HT-29 (cell line): ENCODE measurements at regions not wholly inside any gene's neighbourhood (a gene's known extent, or its start where the extent isn't known, plus 50 kb on each side); places are given as distances from the start of the nearest gene placed in this dataset.
"Not testable (repeated sequence)": the region's sequence is repeated elsewhere in the genome, so short reads cannot be mapped to it uniquely, and the experiment has no call there.

ENCODE experiments used
- DNase-seq: peaks from one replicate; pipeline ENCODE4 v3.0.0-alpha.2; 2015; ENCODE audit warnings: low spot score

GRCh38 chr17:13442361-13442760 lies 159.4 kb downstream of the HS3ST3A1 start:
- no peak for DNase-seq

GRCh38 chr17:13441873-13442272 lies 159.9 kb downstream of the HS3ST3A1 start:
- DNase-seq = no peak

GRCh38 chr17:13437966-13438779 lies 163.6 kb downstream of the HS3ST3A1 start:
- DNase-seq = no peak

GRCh38 chr17:13435230-13435629 lies 166.5 kb downstream of the HS3ST3A1 start:
- DNase-seq = no peak

GRCh38 chr17:13429201-13429600 lies 172.5 kb downstream of the HS3ST3A1 start:
- DNase-seq = no peak

GRCh38 chr17:13428611-13429042 lies 173.1 kb downstream of the HS3ST3A1 start:
- DNase-seq = no peak

GRCh38 chr17:13426991-13427390 lies 174.7 kb downstream of the HS3ST3A1 start:
- no peak for DNase-seq

GRCh38 chr17:13425390-13425789 lies 176.3 kb downstream of the HS3ST3A1 start:
- DNase-seq = no peak

GRCh38 chr17:13421581-13422130 lies 180.1 kb downstream of the HS3ST3A1 start:
- DNase-seq = no peak

- DNase-seq = peak; percentile 11
These were observed 180.9 kb downstream of the HS3ST3A1 start for GRCh38 chr17:13420878-13421277.

GRCh38 chr17:13420418-13420826 lies 181.3 kb downstream of the HS3ST3A1 start:
- DNase-seq = no peak

- no peak for DNase-seq
These were observed 182.1 kb downstream of the HS3ST3A1 start for GRCh38 chr17:13419676-13420075.

- DNase-seq = no peak
These were observed 182.8 kb downstream of the HS3ST3A1 start for GRCh38 chr17:13418891-13419290.

GRCh38 chr17:13417381-13417950 lies 184.3 kb downstream of the HS3ST3A1 start:
- DNase-seq = no peak

- no peak for DNase-seq
These were observed 184.9 kb downstream of the HS3ST3A1 start for GRCh38 chr17:13416748-13417363.

- DNase-seq = no peak
These were observed 185.8 kb downstream of the HS3ST3A1 start for GRCh38 chr17:13415871-13416416.

- DNase-seq = not testable (repeated sequence)
These were observed 186.5 kb downstream of the HS3ST3A1 start for GRCh38 chr17:13415200-13415599.

- no peak for DNase-seq
These were observed 188.7 kb downstream of the HS3ST3A1 start for GRCh38 chr17:13413001-13413400.

GRCh38 chr17:13410874-13411273 lies 190.9 kb downstream of the HS3ST3A1 start:
- no peak for DNase-seq

- no peak for DNase-seq
These were observed 191.5 kb downstream of the HS3ST3A1 start for GRCh38 chr17:13410214-13410613.

- no peak for DNase-seq
These were observed 192.3 kb downstream of the HS3ST3A1 start for GRCh38 chr17:13409455-13409854.

GRCh38 chr17:13407381-13407780 lies 194.3 kb downstream of the HS3ST3A1 start:
- no peak for DNase-seq
